GM18951 (cell line): ENCODE measurements at regions not wholly inside any gene's neighbourhood (a gene's known extent, or its start where the extent isn't known, plus 50 kb on each side); places are given as distances from the start of the nearest gene placed in this dataset.
"Not testable (repeated sequence)": the region's sequence is repeated elsewhere in the genome, so short reads cannot be mapped to it uniquely, and the experiment has no call there.

Source experiments
- in situ Hi-C: fragments of 300-500 bp; cut with MboI; formaldehyde crosslinking; loops from one replicate; pipeline ENCODE4 v1.12.0; 2022; ENCODE audit warnings: low sequenced_read_pairs, mixed read lengths, inconsistent platforms; ENCODE audit not compliant: unreplicated experiment

DNA sequence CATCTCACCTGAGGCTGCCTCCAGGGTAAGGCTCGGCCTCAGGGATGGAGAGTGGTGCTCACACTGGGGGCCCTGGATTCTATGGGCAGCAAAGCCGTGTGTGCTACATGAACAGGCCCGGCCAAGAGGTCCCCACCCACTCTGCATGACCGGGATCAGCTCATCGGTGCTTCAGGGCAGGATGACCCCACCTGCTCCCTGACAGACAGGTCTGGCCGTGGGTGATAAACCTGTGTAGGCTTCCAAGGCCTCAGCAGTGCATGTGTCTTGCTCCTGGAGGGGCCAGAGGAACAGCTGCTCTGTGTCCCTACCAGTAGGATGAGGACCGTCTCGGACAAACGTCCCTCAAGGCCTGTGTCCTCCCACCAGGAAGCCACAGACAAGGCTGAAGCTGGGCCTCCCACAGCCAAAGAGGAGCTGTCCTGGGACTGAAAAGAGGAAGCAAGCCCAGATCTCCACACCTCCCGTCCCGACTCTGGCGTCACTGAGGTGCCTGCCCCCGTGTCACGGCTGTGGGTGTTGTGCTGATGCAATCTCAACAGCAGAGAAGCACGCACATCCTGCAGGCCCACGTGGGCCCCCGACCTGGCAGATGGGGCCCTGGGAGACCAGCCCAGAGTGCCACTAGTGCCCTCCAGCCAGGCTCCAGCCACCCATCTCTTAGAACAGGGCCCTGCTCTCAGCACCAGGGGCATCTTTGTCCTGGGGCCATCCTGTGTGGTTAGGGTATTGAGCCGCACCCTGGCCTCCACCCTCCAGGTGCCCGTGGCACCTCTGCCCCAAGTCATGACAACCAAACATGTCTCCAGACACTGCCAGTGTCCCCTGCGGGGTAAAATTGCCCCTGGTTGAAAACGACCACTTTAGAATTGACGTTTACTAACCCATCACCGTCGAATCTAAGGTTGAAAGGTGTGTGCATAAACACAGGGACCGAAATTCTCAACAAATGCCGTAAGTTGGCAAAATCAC lies 5455.9 kb upstream of the TPTE start:
- in situ Hi-C loops = not testable (repeated sequence)

DNA sequence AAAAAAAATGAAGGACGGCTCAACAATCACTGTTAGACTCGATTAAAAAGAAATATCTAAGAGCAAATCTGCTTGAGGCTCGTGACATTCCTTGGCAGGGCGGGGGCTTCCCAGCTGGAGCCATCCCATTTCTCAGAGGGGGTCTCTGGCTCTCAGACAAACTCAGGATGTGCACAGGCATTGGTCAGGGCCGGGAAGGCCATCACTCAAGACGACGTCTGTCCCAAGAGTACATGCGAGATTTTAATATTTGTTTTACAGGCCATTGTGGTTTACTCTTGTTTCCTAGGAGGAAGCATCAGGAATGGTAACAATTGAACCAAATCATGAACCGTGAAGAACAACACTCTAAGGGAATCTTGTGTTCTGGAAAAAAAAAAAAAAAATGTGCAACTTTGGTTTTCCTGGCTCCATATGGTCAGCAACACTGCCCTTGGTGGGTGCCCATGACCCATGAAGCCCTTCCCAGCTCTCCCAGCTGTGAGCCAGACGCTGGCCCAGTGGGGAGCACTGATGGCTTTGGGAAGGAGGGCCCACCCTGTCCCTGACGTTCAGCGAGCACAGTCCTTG lies 5454.6 kb upstream of the TPTE start:
- in situ Hi-C loops = not testable (repeated sequence)

DNA sequence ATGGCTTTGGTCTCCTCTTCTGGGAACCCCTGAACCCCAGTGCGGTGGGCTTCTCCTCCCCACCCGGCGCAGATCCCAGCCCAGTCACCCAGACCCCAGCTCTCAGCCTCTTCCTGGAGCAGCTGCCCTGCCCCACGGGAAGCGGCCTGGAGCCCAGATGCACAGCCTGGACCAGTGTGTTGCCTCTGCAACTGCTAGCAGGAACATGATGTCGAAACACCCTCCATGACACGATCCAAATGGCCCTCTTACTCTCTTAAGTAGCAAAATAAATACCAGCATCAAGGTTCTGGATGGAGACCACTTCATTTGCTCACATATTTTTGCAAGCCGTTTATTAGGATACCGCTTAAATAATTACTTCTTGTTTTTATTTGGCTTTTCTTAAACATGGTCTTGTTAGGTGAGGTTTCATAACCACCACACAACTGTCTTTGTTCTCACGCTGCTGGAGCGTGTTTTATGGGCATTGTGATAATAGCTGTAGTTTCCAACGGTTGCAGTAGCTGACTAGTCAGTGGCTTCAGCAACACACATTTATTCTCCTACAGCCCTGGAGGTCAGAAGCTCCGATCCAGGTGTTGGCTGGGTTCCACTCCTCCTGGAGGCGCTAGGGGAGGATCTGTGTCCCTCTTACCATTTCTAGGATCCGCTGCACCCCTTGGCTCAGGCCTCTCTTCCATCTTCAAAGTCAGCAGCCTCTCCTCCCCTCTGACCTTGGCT lies 5453.9 kb upstream of the TPTE start:
- in situ Hi-C loops = not testable (repeated sequence)

DNA sequence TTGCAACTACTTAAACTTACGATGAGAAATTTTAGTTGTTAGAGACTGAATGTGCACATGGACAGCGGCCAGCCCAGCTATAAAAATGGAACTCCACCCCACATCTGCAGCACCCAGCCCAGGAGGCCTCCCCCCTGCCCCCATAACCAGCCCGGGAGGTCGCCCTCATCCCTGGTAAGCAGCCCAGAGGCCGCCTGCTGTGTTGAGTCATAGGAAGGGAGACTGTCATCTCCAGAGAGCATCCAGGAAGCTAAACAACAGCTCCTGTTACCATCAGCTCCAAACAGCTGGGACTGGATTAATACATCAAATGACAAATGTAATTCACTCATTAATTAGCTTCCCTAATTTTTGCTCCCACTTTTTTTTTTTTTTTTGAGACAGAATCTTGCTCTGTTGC lies 5452.7 kb upstream of the TPTE start:
- in situ Hi-C loops = not testable (repeated sequence)

DNA sequence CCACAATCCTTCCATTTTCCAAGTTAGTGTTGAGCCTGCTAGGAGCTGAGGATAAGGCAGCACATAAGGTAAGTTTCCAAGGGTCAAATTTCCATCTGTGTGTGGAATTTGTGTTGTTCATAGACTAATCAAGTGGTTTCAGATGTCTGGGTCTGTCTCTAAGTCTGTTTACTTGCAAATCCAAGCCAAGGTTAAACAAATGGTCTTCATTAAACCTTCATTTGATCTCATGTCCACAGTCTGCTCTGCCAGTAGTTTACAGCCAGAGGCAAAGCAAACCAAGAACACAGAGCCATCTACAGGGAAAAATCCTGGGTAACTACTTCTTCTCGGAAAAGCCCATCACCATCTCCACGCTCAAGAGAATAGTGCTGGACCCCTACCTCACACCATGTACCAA lies 5450.2 kb upstream of the TPTE start:
- in situ Hi-C loops = not testable (repeated sequence)

DNA sequence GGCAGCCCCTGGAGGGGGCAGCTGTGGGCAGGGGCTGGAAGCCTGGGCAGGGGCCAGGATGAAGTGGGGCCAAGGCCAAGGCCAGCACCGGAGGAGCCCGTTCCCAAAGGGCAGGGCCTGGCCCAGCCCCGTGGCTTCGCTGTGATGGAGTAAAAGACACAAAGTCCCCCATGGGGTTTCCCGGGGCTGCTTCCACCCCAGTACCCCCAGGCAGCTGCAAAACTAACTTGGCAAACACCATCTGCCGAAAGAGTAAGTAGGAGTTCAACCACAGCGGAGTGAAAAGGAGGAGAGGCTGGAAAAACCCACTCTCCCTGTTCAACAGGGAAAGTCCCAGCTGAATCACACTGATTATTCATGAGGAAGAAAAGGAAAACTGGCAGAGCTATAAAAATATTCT lies 5444.5 kb upstream of the TPTE start:
- in situ Hi-C loops = not testable (repeated sequence)

DNA sequence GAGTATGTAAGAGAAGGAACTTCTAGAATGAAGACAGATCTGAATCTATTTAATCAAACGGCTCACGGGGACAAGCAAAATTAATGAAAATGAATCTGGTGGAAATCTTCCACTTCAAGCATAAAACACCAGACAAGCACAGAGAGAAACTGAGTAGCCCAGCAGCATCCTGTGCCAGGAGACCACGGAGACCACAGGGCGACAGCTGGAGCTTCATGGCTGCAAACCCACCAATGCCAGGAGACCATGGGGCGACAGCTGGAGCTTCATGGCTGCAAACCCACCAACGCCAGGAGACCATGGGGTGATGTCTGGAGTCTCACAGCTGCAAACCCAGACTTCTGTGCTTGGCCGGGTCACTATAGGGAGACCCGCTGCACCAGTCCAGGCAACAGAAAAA lies 5442.0 kb upstream of the TPTE start:
- in situ Hi-C loops = not testable (repeated sequence)

DNA sequence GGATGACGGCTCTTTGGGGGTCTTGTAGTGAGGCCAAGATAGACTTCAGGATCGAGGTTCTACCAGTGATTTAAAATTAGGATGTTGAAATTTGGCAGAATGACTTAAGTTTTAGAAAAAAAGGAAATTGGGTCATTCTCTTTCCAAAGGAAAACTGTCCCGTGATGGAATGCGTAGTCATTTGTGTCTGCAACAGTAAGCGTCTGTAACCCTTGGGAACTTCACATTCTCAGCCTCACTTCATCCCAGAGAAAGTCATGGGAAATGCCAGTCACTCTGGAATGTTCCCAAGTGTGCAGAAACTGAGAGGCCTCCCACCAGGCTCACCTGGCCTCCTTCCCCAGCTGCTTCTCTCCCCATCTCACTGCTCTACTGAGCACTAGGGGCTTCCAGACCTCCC lies 5441.4 kb upstream of the TPTE start:
- in situ Hi-C loops = not testable (repeated sequence)

DNA sequence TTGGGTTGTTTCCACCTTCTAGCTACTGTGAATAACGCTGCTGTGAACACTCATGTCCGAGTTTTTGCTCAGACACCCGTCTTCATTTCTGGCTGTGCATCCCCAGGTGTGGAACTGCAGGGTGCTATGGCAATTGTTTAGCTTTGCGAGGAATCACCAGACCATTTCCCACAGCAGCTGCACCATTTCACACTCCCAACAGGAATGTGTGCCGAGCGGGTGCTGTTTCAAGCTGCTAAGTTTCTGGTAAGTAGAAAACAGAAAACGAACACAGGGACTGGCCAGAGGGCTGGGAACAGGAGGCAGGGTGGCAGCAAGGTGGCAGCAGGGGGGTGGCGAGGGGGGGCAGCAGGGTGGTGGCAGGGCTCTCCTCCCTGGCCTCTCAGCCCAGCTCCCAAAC lies 5437.1 kb upstream of the TPTE start:
- in situ Hi-C loops = not testable (repeated sequence)

DNA sequence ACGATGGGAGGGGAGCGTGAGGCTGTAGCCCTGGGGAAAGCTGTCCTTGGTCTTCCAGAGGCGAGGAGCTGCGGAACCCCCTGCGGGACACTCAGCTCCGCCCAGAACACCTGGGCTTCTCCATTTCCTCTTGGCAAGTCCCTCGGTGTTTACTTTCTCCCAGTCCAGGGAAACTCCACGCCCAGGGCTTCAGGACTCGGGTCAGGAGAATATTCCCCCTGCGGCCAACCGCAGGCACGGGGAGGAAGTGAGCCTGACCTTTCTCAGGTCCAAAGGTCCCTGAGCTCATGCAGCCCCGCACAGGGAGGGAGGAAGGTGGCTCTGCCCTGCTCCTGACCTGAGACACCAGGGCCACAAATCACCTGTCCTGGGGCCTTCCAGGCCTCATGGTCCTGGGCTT lies 5435.9 kb upstream of the TPTE start:
- in situ Hi-C loops = not testable (repeated sequence)

DNA sequence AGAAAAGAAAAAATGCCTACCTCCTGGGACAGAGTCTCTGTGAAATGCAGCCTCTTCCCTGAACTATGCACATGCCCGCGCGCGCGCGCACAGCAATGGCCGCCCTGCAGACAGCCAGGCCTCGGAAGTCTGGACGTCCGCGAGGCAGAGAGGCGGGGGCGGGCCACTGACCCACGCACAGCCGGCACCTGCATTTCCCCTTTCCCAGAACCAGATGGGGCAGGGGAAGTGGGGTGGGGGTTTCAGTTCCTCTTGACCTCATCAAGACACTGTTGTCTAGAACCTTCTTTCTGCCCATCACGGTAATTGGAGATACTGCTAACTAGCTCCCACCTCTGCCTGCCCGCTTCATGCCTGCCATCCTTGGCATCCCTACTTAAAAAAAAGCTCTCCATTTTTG lies 5435.0 kb upstream of the TPTE start:
- in situ Hi-C loops = not testable (repeated sequence)

DNA sequence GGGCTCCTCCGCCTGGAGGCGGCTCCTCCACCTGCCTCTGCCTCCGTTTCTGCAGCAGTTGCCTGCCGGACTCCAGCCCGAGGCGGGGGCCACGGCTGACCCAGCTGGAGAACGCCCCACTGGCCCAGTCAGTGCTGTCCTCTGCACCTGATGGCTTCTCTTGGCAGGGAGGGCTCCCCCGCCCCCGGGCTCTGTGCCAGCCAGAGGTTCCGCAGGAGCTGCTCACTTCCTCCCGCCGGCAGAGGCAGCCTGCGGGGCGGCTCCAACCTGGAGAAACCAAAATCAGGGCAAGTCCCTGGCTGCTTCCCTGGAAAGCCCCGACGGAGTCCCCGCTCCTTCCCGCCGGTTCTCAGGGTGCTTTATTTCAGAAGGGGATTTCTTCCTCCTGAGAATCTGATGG lies 5432.6 kb upstream of the TPTE start:
- in situ Hi-C loops = not testable (repeated sequence)

DNA sequence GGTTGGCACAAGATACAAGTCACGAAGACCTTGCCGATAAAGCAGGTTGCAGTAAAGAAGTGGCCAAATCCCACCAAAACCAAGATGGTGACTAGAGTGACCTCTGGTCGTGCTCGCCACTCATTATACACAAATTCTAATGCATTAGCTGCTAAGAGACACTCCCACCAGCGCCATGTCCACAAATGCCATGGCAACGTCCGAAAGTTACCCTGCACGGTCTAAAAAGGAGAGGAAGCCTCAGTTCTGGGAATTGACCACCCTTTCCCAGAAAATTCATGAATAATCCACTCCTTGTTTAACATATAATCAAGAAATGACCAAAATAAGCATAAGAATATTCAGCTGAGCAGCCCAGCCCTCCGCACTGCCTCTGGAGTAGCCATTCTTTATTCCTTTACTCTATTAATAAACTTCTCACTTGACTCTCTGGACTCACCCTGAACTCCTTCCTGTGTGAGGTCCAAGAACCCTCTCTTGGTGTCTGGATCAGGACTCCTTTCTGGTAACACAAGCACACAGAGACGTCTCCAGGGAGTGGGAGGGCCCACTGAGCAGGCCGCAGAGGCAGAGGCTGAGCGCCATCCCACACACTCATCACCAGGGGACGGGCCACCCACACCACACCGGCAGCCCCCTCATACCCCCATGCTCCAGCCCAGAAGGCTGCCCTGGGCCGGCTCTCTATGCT lies 5431.8 kb upstream of the TPTE start:
- in situ Hi-C loops = not testable (repeated sequence)

DNA sequence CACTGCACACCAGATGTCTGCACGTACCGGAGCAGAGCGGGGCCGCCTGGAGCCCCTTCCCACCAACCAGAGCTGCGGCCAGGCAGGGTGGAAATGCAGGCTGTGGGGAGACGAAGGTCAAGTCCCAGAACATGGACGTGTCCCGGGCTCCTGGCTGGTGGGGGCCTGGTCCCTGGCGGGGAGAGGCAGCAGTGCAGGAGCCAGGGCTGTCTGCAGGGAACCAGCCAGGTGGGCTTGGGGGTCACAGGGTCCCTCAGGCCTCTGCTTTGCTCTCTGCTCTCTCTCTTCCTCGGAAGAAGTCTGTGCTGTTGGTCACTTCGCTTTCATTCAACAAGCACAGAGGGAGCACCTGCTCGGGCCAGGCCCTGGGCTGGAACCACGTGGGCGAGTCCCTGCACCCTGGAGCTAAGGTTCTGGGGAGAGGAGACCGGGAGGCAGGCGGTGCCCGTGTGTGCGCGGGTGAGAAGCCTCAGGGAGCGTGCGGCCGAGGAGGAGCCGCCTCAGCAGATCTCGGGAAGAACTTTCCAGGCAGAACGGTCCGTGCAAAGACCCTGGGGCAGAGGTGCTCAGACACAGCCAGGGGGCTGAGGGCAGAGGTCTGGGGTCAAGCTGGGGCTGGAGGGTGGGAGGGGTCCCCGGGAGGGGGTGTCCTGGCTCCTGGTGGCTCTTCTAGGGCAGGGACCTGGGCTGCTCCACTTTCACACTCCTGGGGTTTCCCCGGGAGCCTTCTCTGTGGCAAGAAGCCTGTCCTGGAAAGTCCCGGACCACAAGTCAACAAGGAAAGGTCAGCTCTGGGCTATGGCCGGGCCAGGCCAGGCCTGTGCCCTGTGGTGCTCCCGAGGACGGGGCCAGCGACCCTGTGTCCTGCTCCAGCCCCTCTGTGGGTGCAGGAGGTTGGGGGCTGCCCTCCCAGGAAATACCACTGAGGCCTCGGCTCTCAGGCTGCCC lies 5431.0 kb upstream of the TPTE start:
- in situ Hi-C loops = not testable (repeated sequence)

DNA sequence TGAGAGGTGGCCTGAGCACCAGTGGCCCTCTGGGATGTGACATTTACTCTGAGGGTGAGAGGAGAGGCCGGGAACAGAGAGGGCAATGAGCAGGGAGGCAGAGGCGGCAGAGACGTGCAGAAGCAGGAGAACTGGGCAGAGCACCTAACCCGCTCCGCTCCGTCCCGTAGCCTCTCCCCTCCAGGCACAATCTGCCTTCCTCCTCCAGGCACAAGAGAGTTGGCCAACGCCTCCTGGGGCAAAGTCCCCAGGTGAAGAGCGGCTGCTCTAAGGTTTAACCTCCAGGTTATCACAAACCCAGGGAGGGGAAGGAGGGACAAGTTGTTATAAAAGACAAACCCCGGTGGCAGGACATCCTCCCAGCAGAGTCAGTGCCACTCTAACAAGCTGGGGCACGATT lies 5430.1 kb upstream of the TPTE start:
- in situ Hi-C loops = not testable (repeated sequence)

DNA sequence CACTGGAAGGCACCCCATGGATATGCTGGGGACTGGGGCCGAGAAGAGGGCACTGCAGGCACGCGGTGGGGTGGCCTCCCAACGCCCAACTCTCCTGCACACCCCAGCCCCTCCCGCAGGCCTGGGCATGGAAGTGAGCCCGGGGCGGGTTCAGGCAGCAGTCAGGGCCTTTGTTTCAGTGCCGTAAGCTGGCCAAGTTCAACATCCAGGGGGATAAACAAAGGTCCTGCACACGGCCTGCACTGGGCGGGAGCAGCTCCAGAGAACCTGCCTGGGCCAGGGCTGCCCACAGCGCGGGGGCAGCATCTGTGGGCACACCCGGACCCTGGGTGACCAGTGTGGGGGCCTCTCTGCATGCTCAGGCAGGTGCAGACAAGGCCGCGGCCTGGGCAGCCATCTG lies 5425.8 kb upstream of the TPTE start:
- in situ Hi-C loops = not testable (repeated sequence)

DNA sequence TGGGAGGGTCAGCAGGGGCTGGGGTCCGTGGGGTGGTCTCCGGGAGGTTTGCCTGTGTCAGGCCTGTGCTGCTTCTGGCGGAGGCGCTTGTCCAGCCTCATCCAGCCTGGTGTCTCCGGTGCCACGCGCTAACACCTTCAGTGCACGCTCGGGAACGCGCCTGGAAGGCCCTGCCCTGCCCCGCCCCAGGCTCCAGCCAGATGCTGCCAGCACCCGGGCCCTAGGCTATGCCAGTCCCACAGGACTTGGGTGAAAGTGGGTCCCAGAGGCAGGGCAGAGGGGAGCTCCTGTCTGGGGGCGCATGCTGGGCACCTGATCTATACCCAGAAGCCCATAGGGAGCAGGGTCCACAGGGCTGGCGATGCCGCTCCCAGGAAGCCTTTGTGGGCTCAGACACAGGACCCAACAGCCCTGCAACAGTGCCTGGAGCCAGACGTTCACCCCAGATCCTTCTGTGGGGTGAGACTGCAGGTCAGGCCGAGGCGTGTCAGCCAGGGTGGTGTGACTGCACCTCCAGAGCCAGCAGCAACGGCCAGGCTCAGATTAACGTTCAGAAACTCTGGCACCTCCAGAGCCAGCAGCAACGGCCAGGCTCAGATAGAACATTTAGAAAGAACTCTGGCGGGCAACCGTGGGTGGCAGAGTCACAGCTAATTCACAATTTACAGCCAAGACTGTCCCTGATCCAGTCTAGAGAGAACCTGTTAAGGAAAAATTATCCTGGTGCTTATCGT lies 5423.2 kb upstream of the TPTE start:
- in situ Hi-C loops = not testable (repeated sequence)

DNA sequence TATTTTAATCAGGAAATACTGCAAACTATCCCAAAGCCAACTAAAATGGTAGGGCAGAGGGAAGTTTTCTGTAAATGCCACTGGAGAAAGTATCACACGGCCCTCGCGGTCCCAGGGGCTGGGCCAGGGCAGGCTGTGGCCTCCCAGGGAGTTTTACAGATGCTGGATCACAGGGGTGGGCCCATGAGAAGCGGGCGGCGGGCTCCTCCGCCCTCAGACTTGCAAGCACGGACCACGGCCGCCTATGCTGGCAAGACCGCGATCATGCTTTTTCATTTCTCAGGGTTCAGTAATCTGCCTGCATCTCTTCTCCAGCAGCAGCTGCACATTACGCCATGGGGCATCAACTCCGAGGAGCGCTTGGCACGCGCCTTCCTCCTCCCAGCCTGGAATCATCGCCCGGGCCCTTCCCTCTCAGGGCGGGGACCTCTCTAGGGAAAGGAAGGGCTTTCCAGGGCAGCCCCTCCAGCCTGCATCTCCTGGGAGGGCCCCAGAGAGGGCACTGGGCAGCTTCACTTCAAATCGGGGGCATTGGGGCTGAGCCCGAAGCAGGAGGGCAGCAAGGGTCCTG lies 5420.7 kb upstream of the TPTE start:
- in situ Hi-C loops = not testable (repeated sequence)
